Right atrium auricular region (tissue), 2 donors: ENCODE measurements at regions not wholly inside any gene's neighbourhood (a gene's known extent, or its start where the extent isn't known, plus 50 kb on each side); places are given as distances from the start of the nearest gene placed in this dataset.

ENCODE experiments used
- DNase-seq: peaks from one replicate; pipeline ENCODE4 v3.0.0-alpha.2; 2019; ENCODE audit warnings: low spot score
- H3K27ac ChIP-seq, 2 donors: fragments of 200-600 bp; sonication (generic); 1 replicate in 1 of 2; 2 replicates in 1 of 2; pipeline ENCODE4 v1.5.1; 2016 to 2019
- H3K27me3 ChIP-seq, 2 donors: fragments of 200-600 bp; sonication (generic); one replicate each; pipeline versions ENCODE4 v1.5.1 to v1.6.0; 2017 to 2019
- H3K36me3 ChIP-seq: fragments of 200-600 bp; sonication (generic); one replicate; pipeline ENCODE4 v1.5.1; 2016
- H3K4me1 ChIP-seq, 2 donors: fragments of 200-600 bp; sonication (generic); one replicate each; pipeline versions ENCODE4 v1.5.1 to v1.6.0; 2017 to 2019
- H3K4me3 ChIP-seq, 2 donors: fragments of 200-600 bp; sonication (generic); 1 replicate in 1 of 2; 2 replicates in 1 of 2; pipeline ENCODE4 v1.5.1; 2017 to 2019; ENCODE audit warnings: mild to moderate bottlenecking in 1 of 2, moderate library complexity in 1 of 2
- H3K9me3 ChIP-seq, 2 donors: fragments of 200-600 bp; sonication (generic); one replicate each; pipeline ENCODE4 v1.5.1; 2019
- TF ChIP-seq, protein P1 (sequence below), 2 donors: fragments of 200-600 bp; sonication (generic); IDR thresholded peaks; one replicate each; pipeline ENCODE4 v1.5.1; 2019; ENCODE audit warnings: antibody characterized with exemption in 2 of 2

DNA sequence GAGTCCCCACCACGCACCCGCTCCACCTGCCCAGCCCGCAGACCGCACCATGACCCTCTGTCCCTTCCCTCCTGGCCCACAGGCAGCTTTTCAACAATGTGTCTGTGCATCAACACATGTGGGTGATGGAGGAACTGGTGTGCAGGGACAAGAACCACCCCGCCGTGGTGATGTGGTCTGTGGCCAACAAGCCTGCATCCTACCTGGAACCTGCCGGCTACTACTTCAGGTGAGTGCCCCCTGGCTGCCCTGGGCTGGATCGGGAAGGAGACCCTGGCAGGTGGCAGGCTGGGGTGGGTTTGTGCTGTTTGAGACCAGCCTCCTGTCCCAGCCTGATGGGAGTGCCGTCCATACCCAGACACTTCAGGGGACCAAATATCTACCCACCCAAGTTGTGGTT, 69.6 kb downstream of the ZNF727 start:
- Histone ChIP-seq H3K27me3 (no peaks in the 10 kb centered on the region), H3K9me3 (peaks cover 0 to 6% of the 10 kb centered on the region in 2 donors), H3K27ac (no peak overlapping the region), H3K4me3 (no peak overlapping the region), H3K4me1 (no peaks in the 10 kb centered on the region), H3K36me3 (no peaks in the 10 kb centered on the region)
- DNase-seq, result no peak
- TF ChIP-seq, protein P1, sequence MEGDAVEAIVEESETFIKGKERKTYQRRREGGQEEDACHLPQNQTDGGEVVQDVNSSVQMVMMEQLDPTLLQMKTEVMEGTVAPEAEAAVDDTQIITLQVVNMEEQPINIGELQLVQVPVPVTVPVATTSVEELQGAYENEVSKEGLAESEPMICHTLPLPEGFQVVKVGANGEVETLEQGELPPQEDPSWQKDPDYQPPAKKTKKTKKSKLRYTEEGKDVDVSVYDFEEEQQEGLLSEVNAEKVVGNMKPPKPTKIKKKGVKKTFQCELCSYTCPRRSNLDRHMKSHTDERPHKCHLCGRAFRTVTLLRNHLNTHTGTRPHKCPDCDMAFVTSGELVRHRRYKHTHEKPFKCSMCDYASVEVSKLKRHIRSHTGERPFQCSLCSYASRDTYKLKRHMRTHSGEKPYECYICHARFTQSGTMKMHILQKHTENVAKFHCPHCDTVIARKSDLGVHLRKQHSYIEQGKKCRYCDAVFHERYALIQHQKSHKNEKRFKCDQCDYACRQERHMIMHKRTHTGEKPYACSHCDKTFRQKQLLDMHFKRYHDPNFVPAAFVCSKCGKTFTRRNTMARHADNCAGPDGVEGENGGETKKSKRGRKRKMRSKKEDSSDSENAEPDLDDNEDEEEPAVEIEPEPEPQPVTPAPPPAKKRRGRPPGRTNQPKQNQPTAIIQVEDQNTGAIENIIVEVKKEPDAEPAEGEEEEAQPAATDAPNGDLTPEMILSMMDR (IDR thresholded peaks at IDR 0.05), result no peak

DNA sequence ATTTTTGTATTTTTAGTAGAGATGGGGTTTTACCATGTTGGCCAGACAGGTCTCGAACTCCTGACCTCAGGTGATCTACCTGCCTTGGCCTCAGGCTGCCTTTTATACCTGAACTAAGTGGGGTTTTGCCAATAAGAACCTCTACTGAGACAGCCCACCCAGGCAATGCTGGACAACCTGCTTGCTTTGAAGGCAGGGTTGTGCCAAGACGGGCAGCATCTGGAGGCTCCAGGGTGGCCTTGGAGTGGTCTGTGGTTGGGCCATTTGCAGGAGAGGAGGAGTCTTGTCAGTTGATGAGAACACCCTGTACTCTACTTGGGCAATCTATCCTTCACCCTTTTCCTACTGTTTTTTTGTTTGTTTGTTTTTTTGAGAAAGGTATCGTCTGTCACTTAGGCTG, 75.3 kb upstream of the ZNF735 start:
- TF ChIP-seq, protein P1 (IDR thresholded peaks at IDR 0.05), result no peak
- H3K27me3 ChIP-seq, result no peaks in the 10 kb centered on the region
- no peaks in the 10 kb centered on the region for H3K36me3 ChIP-seq
- no peak overlapping the region for H3K27ac ChIP-seq
- no peak overlapping the region for H3K4me3 ChIP-seq
- no peak for DNase-seq
- no peaks in the 10 kb centered on the region for H3K4me1 ChIP-seq
- peaks cover 0 to 7% of the 10 kb centered on the region in 2 donors for H3K9me3 ChIP-seq
